ENCODE measurements at regions not wholly inside any gene's neighbourhood (a gene's known extent, or its start where the extent isn't known, plus 50 kb on each side); places are given as distances from the start of the nearest gene placed in this dataset.

DNA sequence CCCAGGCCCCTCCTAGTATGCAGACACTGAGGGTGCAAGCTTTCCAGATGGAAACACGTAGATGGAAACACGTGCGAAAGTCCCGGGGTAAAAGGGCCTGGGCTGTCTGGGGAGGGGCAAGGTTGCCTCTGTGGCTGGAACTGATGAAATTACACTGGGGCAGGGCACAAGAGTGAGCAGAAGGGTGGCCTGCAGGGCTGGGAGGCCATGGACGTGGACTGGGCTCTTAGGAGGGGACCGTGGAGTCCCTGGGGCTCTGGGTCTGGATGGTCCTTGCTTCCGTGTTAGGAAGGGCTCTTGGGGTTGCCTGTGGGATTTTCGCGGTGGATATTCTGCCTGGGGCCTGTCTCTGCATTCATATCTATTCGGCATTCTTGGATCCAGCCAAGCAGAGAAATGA lies 63.3 kb downstream of the IRX1 start:
- TF ChIP-seq, protein P1, sequence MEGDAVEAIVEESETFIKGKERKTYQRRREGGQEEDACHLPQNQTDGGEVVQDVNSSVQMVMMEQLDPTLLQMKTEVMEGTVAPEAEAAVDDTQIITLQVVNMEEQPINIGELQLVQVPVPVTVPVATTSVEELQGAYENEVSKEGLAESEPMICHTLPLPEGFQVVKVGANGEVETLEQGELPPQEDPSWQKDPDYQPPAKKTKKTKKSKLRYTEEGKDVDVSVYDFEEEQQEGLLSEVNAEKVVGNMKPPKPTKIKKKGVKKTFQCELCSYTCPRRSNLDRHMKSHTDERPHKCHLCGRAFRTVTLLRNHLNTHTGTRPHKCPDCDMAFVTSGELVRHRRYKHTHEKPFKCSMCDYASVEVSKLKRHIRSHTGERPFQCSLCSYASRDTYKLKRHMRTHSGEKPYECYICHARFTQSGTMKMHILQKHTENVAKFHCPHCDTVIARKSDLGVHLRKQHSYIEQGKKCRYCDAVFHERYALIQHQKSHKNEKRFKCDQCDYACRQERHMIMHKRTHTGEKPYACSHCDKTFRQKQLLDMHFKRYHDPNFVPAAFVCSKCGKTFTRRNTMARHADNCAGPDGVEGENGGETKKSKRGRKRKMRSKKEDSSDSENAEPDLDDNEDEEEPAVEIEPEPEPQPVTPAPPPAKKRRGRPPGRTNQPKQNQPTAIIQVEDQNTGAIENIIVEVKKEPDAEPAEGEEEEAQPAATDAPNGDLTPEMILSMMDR (IDR thresholded peaks at IDR 0.05), result no peak
- TF ChIP-seq POLR2A (IDR thresholded peaks at IDR 0.05), result no peak
- no peak for TF ChIP-seq EP300 (IDR thresholded peaks at IDR 0.05)

Measured in ovary (tissue), 3 donors.